NT2/D1 (cell line): ENCODE measurements at regions not wholly inside any gene's neighbourhood (a gene's known extent, or its start where the extent isn't known, plus 50 kb on each side); places are given as distances from the start of the nearest gene placed in this dataset.
"Not testable (repeated sequence)": the region's sequence is repeated elsewhere in the genome, so short reads cannot be mapped to it uniquely, and the experiment has no call there.

Experiments
- DNase-seq: peaks from one replicate; pipeline ENCODE4 v3.0.0-alpha.2; 2011; ENCODE audit warnings: low read depth, low spot score
- H3K27me3 ChIP-seq: 2 replicates; pipeline ENCODE4 v1.6.0; 2011; ENCODE audit warnings: mild to moderate bottlenecking; ENCODE audit not compliant: insufficient read length, insufficient read depth
- H3K36me3 ChIP-seq: 2 replicates; pipeline ENCODE4 v1.6.1; 2011; ENCODE audit warnings: mild to moderate bottlenecking, low read length, mixed read lengths; ENCODE audit not compliant: insufficient read depth, insufficient read length
- H3K4me1 ChIP-seq: 2 replicates; pipeline ENCODE4 v1.5.1; 2011; ENCODE audit not compliant: insufficient read depth, insufficient read length
- H3K4me3 ChIP-seq: 2 replicates; pipeline ENCODE4 v1.5.1; 2011; ENCODE audit warnings: low read depth; ENCODE audit not compliant: insufficient read length
- H3K9ac ChIP-seq: 2 replicates; pipeline ENCODE4 v1.6.0; 2011; ENCODE audit warnings: low read depth; ENCODE audit not compliant: insufficient read length
- H3K9me3 ChIP-seq: 2 replicates; pipeline ENCODE4 v1.5.1; 2011; ENCODE audit warnings: mild to moderate bottlenecking, low read length; ENCODE audit not compliant: insufficient read depth
- SUZ12 ChIP-seq: IDR thresholded peaks from 2 replicates; pipeline ENCODE4 v1.6.1; 2011; ENCODE audit not compliant: insufficient read length, insufficient read depth; ENCODE audit errors: extremely low read depth
- YY1 ChIP-seq: IDR thresholded peaks from 2 replicates; pipeline ENCODE4 v1.6.1; 2011; ENCODE audit not compliant: insufficient read length, insufficient read depth
- ZNF274 ChIP-seq: IDR thresholded peaks from 2 replicates; pipeline ENCODE4 v1.6.1; 2011; ENCODE audit warnings: mild to moderate bottlenecking, low read depth, low read length

DNA sequence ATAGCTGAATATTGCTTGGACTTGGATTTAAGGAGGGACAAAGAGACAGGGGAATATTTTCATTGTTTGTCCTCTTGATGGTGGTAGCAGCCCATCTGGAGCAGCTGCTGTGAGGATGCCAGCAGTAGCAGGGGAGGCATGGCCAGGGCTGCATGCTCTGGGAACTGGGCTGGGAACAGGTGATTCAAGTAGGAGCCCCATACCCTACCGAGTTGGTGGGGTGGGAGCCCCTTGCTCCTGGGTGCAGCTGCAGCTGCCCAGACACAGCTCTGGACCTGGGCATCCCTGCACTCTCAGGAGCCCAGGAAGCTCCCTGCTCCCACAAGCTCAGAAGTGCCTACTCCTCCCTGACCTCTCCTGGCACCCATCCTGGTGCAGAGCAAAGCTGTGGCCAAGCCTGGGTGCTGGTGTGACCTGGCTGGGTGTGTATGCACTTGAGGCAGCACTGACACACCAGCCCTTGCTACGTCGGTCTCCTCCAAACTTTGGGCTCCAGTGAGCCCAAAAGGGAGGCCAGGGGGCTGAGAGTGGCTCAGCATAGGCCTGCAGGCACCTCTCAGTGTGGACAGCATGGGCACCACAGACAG, 341.8 kb upstream of the CCDC179 start:
- H3K9ac ChIP-seq = no peak overlapping the region
- no peak for DNase-seq
- H3K4me1 ChIP-seq = no peaks in the 10 kb centered on the region
- H3K4me3 ChIP-seq = no peak overlapping the region
- H3K27me3 ChIP-seq = no peaks in the 10 kb centered on the region
- TF ChIP-seq YY1 (no peak), SUZ12 (no peak), ZNF274 (no peak)
- H3K9me3 ChIP-seq = peaks cover 31% of the 10 kb centered on the region; the same call in 1 of the 2 replicates
- H3K36me3 ChIP-seq = no peaks in the 10 kb centered on the region

- Histone ChIP-seq H3K4me1 (no peaks in the 10 kb centered on the region), H3K27me3 (no peaks in the 10 kb centered on the region), H3K4me3 (no peak overlapping the region), H3K9me3 (peaks cover 31% of the 10 kb centered on the region; the same call in 1 of the 2 replicates), H3K36me3 (no peaks in the 10 kb centered on the region), H3K9ac (no peak overlapping the region)
- DNase-seq = no peak
- TF ChIP-seq ZNF274 = no peak
Observed at GRCh38 chr11:23202611-23203010, 342.3 kb upstream of the CCDC179 start.

DNA sequence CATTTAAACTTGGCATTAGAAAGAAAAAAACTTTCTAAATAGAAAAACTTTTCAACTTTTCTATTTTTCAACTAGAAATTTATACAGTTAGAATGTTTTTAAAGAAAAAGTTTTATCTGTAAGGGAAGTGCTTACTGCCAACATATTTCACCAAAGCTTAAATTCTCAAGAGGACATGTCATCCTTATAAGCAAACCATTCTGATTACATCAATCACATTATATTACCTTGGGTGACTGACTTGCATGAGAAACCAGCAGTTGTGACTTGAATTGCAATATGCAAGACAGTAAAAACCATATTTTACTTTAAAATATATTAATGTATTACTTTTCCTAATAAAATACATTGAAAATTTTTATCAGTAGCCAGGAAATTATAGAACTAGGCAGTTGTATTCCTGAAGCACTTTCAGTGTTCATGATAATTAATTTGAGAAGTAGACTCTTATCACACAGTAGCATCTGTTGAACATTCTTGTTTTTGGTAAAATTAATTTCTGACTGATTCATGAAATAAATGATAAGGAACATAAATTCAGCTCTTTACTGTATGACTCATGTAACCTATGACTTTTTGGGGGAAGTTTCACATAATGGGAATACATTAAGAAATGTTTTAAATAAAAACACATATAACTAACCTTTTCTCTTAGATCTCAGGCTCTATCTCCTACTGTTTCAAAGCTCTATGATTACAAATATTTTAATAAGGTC, 345.0 kb upstream of the CCDC179 start:
- no peaks in the 10 kb centered on the region for H3K27me3 ChIP-seq
- DNase-seq = no peak
- H3K4me3 ChIP-seq = no peak overlapping the region
- H3K4me1 ChIP-seq = no peaks in the 10 kb centered on the region
- H3K9ac ChIP-seq = no peak overlapping the region
- H3K9me3 ChIP-seq = peaks cover 20% of the 10 kb centered on the region; the same call in 1 of the 2 replicates
- no peaks in the 10 kb centered on the region for H3K36me3 ChIP-seq
- TF ChIP-seq SUZ12 (no peak), ZNF274 (no peak), YY1 (no peak)

GRCh38 chr11:23206741-23207336, 346.6 kb upstream of the CCDC179 start:
- no peaks in the 10 kb centered on the region for H3K36me3 ChIP-seq
- peaks cover 17% of the 10 kb centered on the region; the same call in 1 of the 2 replicates for H3K9me3 ChIP-seq
- H3K4me1 ChIP-seq = no peaks in the 10 kb centered on the region
- no peak for TF ChIP-seq ZNF274
- TF ChIP-seq SUZ12 = no peak
- no peak for TF ChIP-seq YY1
- no peaks in the 10 kb centered on the region for H3K27me3 ChIP-seq
- no peak overlapping the region for H3K9ac ChIP-seq
- DNase-seq = no peak
- no peak overlapping the region for H3K4me3 ChIP-seq

DNA sequence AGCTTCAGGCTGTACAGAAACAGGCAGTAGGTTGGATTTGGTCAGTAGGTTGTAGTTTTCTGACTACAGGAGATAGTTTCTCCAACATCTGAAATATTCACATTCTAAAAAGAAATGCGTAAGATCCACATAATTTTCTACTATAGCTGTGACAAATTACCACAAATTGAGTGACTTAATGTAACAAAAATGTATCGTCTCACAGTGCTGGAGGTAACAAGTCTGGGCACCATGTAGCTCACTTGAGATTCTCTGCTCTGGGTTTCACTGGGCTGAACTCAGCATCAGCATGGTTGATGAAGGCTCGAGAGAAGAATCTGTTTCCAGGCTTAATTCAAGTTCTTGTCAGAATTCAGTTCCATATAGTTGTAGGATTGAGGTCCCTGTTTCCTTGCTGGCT, 350.9 kb upstream of the CCDC179 start:
- Histone ChIP-seq H3K9ac (no peak overlapping the region), H3K4me1 (no peaks in the 10 kb centered on the region), H3K27me3 (no peaks in the 10 kb centered on the region), H3K9me3 (no peaks in the 10 kb centered on the region), H3K36me3 (no peaks in the 10 kb centered on the region), H3K4me3 (no peak overlapping the region)
- TF ChIP-seq YY1 (no peak), SUZ12 (no peak), ZNF274 (no peak)
- no peak for DNase-seq

- H3K4me3 ChIP-seq = no peak overlapping the region
- no peaks in the 10 kb centered on the region for H3K4me1 ChIP-seq
- no peak for DNase-seq
- H3K9ac ChIP-seq = no peak overlapping the region
- TF ChIP-seq YY1 (no peak), SUZ12 (no peak), ZNF274 (no peak)
- no peaks in the 10 kb centered on the region for H3K36me3 ChIP-seq
- no peaks in the 10 kb centered on the region for H3K9me3 ChIP-seq
- no peaks in the 10 kb centered on the region for H3K27me3 ChIP-seq
Observed at GRCh38 chr11:23212807-23213206, 352.5 kb upstream of the CCDC179 start.

- Histone ChIP-seq H3K9me3 (no peaks in the 10 kb centered on the region), H3K27me3 (no peaks in the 10 kb centered on the region), H3K4me3 (no peak overlapping the region), H3K36me3 (no peaks in the 10 kb centered on the region), H3K4me1 (no peaks in the 10 kb centered on the region), H3K9ac (no peak overlapping the region)
- no peak for DNase-seq
- TF ChIP-seq ZNF274 = no peak
- TF ChIP-seq SUZ12 = no peak
- no peak for TF ChIP-seq YY1
Observed at GRCh38 chr11:23217072-23217471, 356.8 kb upstream of the CCDC179 start.

DNA sequence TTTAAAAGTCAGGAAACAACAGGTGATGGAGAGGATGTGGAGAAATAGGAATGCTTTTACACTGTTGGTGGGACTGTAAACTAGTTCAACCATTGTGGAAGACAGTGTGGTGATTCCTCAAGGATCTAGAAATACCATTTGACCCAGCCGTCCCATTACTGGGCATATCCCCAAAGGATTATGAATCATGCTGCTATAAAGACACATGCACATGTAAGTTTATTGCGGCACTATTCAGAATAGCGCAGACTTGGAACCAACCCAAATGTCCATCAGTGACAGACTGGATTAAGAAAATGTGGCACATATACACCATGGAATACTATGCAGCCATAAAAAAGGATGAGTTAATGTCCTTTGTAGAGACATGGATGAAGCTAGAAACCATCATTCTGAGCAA, 359.8 kb upstream of the CCDC179 start:
- H3K4me3 ChIP-seq, H3K4me1 ChIP-seq, DNase-seq, H3K9ac ChIP-seq, H3K36me3 ChIP-seq, H3K9me3 ChIP-seq, H3K27me3 ChIP-seq: not testable (repeated sequence)
